ENCODE measurements at regions not wholly inside any gene's neighbourhood (a gene's known extent, or its start where the extent isn't known, plus 50 kb on each side); places are given as distances from the start of the nearest gene placed in this dataset.

DNA sequence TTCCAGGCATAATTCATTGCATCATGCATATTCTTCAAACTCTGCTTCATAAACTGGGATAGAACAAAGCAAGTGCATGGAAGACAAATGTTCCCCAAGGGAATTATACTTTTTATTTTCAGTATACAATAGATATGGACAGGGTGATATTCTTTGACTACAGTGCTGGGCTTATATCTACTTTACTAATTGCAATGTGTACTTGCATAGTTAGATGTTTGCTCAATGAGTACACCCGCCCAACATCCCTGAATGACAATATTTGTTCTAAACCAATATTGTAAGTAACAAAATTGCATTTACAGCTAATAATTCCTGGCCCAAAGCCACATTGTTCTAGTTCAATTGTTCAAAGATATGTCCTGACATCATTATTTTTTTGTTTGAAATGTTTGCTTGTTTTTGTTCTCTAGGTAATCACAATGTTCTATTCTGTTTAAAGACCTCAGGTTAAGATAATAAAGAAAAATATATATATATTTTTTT is 171.4 kb downstream of the PTN start:
- no peak for DNase-seq

DNA sequence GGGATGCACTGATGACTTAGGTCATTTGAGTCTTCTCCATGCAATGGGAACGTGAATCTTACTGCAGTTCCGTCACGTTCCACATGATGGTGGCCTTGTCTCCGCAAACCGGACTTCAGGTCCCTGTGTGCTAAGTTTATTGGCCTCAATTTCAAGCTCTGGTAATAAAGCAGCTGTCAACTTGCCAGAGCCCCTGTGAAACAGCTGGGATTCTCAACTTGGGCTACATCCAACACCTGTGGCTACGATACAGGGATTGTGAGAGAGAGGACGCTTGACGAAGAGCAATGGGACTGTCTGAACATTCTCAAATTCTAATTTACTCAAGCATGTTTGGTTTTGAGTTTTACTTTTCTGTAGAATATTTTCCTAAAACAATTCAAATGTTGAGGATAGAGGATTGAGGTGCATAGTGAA is 174.2 kb downstream of the PTN start:
- peak; percentile 92 for DNase-seq

DNA sequence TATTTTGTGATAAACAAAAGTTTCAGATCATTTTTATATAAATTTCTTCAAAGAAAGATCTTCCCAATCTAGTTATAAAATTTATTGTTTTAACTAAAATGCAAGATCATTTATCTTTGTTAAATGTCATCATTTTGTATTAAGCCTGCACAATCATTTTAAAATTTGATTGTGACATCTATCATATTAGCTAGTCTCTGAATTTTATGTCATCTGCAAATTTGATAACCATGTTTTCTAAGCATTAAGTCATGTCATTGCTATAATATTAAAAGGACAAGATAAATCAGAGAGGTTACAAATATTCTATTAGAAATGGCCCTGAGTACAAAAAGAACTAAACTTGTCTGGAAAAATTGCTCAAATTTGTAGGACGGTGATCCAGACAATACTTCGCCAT is 175.9 kb downstream of the PTN start:
- no peak for DNase-seq

DNA sequence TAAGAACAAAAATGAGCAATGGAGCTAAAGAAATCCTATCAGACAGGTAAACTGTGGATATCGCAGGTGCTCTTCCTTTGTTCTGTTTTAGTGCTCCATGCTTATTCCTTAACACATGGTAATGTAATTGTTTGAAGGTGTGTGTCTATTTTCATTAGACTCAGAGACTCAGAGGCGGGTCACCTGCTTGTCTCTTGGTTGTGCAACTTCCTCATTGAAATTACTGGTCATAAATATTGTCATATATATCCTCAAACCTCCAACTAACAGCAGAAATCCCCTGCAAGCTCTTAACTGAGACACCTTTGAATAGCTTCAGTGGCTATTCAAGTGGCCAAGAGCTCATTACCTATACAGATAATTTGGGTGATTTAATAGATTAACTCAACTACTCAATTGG is 177.2 kb downstream of the PTN start:
- DNase-seq, result no peak

DNA sequence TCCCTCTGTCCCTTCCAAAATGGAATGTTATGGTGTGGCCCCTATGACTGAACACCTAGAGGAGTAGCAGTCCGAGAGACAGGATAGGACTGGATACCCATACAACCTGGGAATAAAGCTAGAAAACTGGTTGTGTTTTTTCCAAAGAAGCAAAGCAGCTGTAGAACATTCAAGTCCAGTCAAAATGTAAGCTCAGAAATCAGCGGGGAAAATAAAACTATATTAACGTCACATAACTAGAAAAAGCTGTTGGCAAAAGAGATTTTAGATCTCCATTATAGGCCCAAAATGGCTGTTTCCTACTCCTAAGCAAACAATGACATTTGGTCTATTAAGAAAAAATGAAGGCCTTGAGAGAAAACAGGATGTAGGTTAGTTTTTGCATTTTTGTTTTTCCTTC is 177.7 kb downstream of the PTN start:
- peak; percentile 20 for DNase-seq

DNA sequence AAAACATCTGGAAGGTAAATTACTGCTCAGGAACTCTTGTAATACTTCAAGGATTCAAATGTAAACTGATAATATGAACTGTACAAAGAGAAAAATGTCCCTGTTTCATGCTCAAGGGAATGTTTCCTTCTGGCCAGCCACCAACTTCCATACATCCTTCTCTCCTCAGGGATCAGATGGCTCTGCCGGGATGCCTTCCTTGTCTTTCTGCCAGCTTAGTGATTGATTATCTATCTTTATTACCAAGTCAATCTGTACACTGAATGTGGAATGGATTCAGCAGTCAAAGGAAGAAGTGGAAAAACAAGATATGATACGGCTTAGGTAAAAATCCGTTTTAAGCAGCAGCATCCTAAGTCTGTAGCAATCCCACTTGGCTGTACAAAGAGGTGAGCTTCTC is 178.3 kb downstream of the PTN start:
- no peak for DNase-seq

DNA sequence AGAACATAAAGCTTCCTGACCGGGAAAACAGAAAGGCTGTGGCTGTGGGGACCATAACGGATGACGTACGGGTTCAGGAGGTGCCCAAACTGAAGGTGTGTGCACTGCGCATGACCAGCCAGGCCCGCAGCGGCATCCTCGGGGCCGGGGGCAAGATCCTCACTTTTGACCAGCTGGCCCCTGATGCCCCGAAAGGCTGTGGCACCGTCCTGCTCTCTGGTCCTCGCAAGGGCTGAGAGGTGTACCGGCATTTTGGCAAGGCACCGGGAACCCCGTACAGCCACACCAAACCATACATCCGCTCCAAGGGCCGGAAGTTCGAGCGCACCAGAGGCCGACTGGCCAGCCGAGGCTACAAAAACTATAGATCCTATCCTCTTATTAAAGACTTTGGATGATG is 179.3 kb downstream of the PTN start:
- DNase-seq, result no peak

DNA sequence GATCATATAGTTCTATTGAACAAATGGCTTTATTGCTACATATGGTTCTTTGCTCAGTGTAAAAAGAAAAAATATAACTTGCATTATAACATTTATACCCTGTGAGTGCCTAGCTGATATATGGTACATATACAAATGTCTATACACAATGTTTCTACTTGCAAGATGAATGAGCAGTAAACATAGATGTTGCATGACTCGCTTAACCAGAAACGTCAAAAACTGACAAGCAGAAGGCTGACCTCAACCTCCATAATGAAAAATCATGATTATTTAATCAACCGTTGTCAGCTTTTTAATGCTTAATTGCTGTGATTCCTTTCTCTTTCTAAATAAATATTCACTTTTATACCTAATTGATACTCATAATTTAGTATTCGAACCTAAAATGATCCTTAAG is 183.3 kb downstream of the PTN start:
- no peak for DNase-seq

DNA sequence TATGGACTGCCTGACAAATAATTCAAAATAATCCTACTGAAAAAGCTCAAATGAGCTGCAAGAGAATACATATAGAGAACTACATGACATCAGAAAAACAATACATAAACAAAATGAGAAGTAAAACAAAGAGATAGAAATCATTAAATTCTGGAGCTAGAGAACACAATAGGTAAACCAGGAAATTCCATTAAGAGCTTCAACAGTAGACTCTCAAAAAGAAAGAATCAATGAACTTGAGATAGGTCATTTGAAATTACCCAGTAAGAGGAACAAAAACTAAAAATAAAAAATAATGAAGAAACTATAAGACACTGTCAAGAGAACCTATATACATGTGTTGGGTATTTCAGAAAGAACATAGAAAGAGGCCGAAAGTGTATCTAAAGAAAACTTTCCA is 186.3 kb downstream of the PTN start:
- DNase-seq, result no peak

DNA sequence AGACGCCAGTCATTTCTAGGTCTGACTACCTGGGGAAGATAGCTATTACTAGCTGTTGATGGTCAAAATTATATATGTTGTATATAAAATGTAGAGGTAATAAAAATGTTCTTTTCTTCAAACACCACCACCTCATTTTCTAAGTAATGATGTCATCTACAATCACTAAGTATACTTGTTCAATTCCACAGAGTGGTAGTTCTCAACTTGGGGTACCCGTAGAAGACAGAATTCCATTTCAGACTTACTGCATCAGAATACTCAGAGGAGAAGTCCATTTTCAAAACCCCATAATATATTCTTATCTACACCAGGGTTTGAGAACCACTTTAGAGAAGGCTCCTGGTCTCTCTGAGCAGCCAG is 191.9 kb downstream of the PTN start:
- DNase-seq, result no peak

DNA sequence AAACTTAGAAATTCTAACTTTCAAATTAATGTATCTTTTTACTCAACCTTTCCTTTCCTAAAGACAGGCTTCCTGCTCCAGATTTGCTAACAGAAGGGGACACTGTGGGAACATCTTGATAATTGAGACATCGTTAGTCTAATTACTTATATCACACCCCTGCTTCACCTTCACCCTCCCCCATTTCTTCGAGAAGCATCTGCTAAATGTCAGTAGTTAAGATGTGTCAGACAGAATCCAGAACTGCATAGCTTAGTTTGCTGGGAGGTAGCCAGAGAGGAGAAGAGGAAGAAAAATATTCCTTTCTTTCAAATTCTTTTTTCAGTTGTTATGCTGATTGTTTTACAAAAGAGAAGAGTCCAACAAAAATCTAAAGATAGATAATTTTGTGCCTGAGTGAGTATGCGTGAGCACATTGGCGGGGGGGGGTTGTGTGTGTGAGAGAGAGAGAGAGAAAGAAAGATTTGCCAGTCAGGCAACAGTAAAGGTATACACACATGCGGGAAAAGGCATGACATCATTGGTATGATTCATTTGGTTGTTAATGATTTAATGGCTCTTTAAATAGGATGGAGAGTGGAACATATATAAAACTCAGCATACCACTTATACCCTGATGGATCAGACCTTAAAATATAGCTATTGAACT is 192.4 kb downstream of the PTN start:
- no peak for DNase-seq

DNA sequence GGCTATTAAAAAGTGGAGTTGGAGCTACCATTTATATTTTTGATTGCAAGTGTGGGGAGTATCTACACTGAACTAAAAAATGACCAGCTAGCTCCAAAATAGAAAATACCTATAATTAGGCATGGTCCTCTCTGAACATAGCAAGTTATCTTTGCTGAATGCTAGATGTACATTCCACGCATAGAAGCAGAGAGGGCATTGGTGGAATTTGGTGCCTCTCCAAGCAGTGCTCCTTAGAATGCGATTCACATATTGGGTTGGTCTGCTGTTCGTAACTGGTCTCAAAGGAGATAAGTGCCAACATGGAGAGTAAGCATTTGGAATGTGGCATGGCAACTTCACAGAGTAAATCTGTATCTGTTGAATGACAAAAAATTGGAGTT is 196.2 kb downstream of the PTN start:
- no peak for DNase-seq

DNA sequence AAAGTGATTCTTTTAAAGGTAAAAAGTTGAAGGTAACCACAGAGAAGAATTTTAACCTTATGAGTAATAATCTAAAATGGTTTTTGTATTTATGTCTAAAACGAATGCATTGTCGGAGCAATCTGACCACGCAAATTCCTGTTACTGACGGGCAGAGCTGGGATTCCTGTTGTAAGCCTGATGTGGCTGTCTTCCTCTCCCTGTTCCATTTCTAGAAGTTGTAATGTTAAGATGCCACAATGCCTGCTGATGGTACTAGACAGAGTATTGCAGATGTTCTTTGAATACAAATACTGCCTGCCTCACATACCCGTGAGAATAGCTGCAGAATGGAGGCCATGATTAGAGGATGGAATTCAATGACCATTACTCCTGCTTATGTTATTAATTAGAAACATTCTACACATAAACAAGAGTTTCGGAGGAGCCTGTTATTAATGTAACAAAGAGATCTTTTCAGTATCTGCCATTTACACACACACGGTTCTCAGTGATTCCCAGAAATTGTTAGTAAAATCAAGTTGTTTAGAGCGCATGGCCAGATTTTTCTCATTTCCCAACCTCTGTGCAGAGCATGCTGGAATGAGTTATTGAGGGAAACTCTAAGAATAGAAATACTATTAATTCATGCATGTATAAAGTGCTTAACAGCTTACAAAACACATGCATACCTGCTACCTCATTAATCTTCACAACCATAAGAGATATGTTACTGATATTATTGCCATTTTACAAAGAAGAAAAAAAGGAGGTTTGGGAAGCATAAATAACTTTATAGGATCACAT is 196.8 kb downstream of the PTN start:
- no peak for DNase-seq

DNA sequence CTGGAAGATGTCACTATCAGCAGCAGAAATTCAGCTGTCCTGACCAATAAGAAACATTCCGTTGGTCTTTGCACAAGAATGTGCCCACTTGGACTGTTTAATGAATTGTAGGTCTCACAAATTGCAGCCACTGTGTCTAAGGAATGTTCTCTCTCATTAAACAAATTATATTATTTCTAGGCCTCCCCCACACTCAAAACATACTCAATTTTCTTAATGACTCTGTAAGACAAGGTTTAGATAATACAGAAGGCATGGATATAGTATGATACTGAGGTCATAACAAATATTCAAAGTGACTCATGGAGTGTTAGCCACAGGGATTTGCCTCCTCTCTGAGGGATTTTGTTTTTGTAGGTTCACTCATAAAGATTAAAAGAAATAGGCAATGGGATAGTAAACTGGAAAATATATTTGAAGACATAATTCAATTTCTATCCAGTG is 197.5 kb downstream of the PTN start:
- DNase-seq, result no peak

DNA sequence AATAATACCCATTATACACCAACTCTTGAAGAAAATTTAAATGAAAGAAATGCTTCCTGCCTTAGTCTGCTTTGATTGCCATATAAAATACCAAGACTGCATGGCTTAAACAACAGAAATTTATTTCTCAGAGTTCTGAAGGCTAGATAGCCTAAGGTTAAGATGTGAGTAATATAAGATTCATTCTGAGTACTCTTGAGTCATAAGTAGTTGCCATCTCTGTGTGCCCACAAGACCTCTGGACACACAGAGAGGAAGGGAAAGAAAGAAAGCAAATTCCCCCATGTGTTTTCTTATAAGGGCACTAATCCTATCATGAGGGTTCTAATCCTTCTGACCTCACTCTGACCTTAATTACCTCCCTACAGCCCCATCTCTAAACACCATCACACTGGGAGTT is 201.2 kb downstream of the PTN start:
- no peak for DNase-seq

DNA sequence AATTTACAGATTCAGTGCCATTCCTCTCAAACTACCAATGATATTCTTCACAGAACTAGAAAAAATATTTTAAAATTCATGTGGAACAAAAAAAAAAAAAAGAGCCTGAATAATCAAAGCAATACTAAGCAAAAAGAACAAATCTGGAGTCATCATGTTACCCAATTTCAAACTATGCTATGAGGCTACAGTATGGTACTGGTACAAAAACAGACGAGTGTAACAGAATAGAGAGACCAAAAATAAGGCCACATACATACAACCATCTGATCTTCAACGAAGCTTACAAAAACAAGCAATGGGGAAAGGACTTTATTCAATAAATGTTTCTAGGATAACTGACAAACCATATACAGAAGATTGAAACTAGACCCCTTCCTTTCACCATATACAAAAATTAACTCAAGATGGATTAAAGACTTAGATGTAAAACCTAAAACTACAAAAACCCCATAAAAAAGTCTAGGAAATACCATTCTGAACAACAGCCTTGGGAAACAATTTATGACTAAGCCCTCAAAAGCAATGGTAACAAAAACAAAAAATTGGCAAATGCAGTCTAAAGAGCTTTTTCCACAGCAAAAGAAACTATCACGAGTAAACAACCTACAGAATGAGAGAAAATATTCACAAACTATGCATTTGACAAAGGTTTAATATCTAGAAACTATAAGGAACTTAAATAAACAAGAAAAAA is 207.7 kb downstream of the PTN start:
- DNase-seq, result no peak

DNA sequence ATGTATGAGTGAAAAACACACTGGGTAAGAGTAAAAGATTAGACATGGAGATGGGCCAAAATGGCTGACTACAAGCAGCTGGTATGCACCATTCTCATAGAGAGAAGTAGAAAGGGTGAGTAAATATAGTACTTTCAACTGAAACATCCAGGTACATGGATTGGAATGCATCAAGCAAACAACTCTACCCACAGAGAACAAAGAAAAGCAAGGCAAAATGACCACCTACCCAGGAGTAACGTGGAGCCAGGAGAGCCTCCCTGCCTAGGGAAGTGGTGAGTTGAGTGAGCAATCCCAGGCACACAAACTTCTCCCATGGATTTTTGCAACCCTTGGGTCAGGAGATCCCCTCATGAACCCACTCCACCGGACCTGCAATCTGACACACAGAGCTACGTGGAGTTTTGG is 212.8 kb downstream of the PTN start:
- DNase-seq, result no peak

DNA sequence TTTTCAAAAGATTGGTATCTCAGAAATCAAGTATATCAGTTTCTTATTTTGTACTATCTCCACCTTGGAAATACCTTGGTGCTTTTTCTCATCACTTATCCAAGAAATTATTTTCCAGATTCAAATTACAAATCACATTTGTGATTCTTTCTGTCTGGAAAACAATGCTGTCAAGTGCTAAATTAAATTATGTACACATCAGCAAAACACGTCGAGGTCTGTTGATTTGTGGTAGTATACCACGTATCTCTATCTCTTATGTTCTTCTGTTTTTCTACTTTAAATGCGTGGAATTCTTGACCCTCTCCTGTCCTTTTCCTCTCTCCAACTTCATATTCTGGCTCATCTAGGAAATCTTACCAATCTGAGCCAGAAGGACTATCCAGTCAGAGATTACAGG is 214.5 kb downstream of the PTN start:
- DNase-seq, result no peak

DNA sequence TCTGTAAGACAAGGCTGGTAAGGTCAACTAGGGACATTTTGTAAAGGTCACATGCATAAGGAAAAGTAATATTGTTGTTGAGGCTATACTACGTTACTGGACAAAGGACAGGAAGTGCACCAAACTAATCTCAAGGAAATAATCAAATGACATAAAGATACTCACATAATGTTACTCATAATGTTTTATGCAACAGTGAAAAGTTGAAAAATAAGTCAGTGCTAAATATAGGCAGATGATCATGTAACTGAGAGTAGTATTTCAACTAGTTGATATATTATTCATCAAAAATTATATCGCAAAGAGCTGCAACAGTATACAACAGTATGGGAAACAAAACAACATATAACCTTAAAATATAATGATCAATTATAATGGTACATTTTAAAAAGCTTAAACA is 215.7 kb downstream of the PTN start:
- no peak for DNase-seq

DNA sequence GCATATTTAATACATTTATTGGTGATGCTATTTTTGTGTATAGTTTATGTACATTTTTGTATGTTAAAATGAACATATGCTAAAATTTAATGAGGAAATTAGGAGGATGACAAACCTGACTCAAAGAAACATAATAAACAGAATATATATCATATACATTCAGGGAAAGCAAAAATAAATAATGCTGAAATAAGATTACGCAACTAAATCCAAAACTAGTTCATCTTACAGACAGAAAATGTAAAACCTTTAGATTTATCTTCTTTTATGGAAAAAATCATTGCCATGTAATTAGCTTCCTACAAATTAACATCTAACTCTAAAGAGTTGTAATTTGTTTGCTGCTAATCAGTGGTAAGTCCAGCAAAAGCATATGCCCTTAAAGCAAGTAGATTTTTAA is 216.5 kb downstream of the PTN start:
- DNase-seq, result no peak

DNA sequence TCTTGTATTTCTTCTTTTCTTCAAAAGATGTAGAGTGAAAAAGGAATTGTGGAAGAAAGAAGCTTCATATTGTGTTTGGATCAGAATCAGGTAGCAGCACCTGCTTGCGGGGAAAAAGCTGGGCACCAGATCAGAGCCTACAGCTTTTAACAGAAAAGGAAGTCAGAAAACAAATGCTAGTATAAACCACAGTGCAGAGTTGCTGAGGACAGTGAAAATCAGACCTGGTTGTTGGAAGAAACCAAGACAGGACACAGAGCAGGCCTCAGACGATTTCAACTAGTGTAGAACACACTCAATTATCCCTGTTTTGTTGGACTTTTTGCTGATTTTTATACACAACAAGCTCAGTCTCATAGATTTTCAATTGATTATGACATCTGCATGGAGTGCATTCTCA is 221.4 kb downstream of the PTN start:
- no peak for DNase-seq

DNA sequence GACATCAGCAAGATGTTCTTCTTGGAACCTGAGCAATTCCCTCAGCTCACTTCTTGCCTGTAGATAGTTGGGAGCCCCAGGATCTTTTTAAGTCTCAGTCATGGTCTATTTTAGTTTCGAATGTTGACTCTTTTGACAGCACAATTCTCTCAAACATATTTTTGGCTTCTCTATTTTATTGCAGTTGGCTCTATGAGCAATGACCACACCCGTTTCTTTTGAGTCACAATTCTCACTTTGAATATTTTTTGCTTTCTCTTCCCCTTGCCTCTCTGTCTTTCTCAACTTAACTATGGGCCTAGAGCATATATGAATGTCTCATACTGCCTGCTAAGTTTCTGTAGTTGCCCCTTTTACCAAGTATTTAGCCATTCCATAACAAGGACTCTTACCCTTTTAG is 222.8 kb downstream of the PTN start:
- DNase-seq, result no peak

DNA sequence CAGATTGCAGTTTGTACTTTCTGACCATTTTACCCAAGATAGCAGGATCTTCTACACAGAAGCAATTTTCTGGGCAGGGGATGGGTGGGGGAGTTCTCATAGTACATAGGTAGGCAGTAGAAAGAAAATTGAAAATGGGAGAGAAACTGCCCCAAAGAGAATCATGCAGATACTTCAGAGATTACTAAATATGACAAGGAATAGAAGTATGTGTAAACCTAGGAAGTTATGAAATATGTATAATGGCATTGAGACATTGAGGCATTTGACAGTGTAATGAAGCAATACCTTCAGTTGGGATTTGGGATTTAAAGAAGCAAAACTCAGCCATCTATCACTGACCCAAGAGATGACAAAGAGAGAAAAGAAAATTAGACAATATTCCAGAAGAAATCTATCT is 233.0 kb downstream of the PTN start:
- no peak for DNase-seq

Data from muscle of arm (tissue), 1 donor.